Stimulated activated naive B cell treated with anti-CD40 and anti-IgM and Interleukin-4, amounts not matched to agents 10 μg/mL and 1 μg/mL and 100 μg/mL, for 72 hours (primary cell): ENCODE measurements at regions not wholly inside any gene's neighbourhood (a gene's known extent, or its start where the extent isn't known, plus 50 kb on each side); places are given as distances from the start of the nearest gene placed in this dataset.

ENCODE experiments used
- ATAC-seq, 2 donors: fragments of 150-1000 bp; cut with Tn5 transposase; replicated peaks; 2 replicates each; pipeline ENCODE4 v1.10.0; 2021; ENCODE audit warnings: moderate library complexity in 1 of 2
- DNase-seq: peaks from one replicate; pipeline ENCODE4 v3.0.0; 2021
- H3K27ac Mint-ChIP-seq: one replicate; pipeline ENCODE4 v1.8.0; 2022; ENCODE audit warnings: mild to moderate bottlenecking, mixed read lengths
- H3K27me3 Mint-ChIP-seq, 2 donors: one replicate each; pipeline ENCODE4 v1.8.0; 2022; ENCODE audit warnings: mixed read lengths in 2 of 2
- H3K36me3 Mint-ChIP-seq, 2 donors: one replicate each; pipeline ENCODE4 v1.8.0; 2022; ENCODE audit warnings: mixed read lengths in 2 of 2, mild to moderate bottlenecking in 1 of 2
- H3K4me1 Mint-ChIP-seq, 2 donors: one replicate each; pipeline ENCODE4 v1.8.0; 2022; ENCODE audit warnings: mixed read lengths in 2 of 2, mild to moderate bottlenecking in 1 of 2
- H3K4me3 Mint-ChIP-seq, 2 donors: one replicate each; pipeline ENCODE4 v1.8.0; 2022; ENCODE audit warnings: mild to moderate bottlenecking in 2 of 2, mixed read lengths in 2 of 2, moderate library complexity in 1 of 2
- H3K9me3 Mint-ChIP-seq, 2 donors: one replicate each; pipeline ENCODE4 v1.8.0; 2022; ENCODE audit warnings: mixed read lengths in 2 of 2, mild to moderate bottlenecking in 1 of 2

GRCh38 chr5:128885649-128886255, 79.5 kb upstream of the SLC27A6 start:
- no peaks in the 10 kb centered on the region for H3K36me3 Mint-ChIP-seq
- H3K27ac Mint-ChIP-seq: no peak overlapping the region
- no peaks in the 10 kb centered on the region for H3K27me3 Mint-ChIP-seq
- DNase-seq: no peak
- peaks cover 0 to 4% of the 10 kb centered on the region in 2 donors for H3K9me3 Mint-ChIP-seq
- H3K4me1 Mint-ChIP-seq: no peaks in the 10 kb centered on the region
- no peak overlapping the region for H3K4me3 Mint-ChIP-seq
- ATAC-seq: no peak

GRCh38 chr5:128895122-128895521, 70.2 kb upstream of the SLC27A6 start:
- Mint-ChIP-seq H3K36me3 (no peaks in the 10 kb centered on the region), H3K27ac (no peak overlapping the region), H3K4me3 (no peak overlapping the region), H3K4me1 (no peaks in the 10 kb centered on the region), H3K9me3 (peaks cover 4 to 5% of the 10 kb centered on the region in 2 donors), H3K27me3 (no peaks in the 10 kb centered on the region)
- no peak for ATAC-seq
- no peak for DNase-seq

GRCh38 chr5:128896675-128897074, 68.6 kb upstream of the SLC27A6 start:
- Mint-ChIP-seq H3K27ac (no peak overlapping the region), H3K36me3 (no peaks in the 10 kb centered on the region), H3K27me3 (no peaks in the 10 kb centered on the region), H3K4me3 (no peak overlapping the region), H3K9me3 (peaks cover 4 to 5% of the 10 kb centered on the region in 2 donors), H3K4me1 (no peaks in the 10 kb centered on the region)
- DNase-seq (no peak), ATAC-seq (peak in 1 of 2 donors; percentile 14)

- Mint-ChIP-seq H3K36me3 (no peaks in the 10 kb centered on the region), H3K4me1 (no peaks in the 10 kb centered on the region), H3K27ac (no peak overlapping the region), H3K4me3 (no peak overlapping the region), H3K27me3 (peaks cover 0 to 6% of the 10 kb centered on the region in 2 donors), H3K9me3 (no peaks in the 10 kb centered on the region)
- DNase-seq (no peak), ATAC-seq (no peak)
Observed at GRCh38 chr5:128903550-128903949, 61.7 kb upstream of the SLC27A6 start.

- H3K27ac Mint-ChIP-seq: no peak overlapping the region
- H3K4me3 Mint-ChIP-seq: no peak overlapping the region
- DNase-seq (no peak), ATAC-seq (no peak)
- peaks cover 0 to 6% of the 10 kb centered on the region in 2 donors for H3K27me3 Mint-ChIP-seq
- no peaks in the 10 kb centered on the region for H3K36me3 Mint-ChIP-seq
- no peaks in the 10 kb centered on the region for H3K4me1 Mint-ChIP-seq
- H3K9me3 Mint-ChIP-seq: no peaks in the 10 kb centered on the region
Observed at GRCh38 chr5:128904805-128905567, 60.3 kb upstream of the SLC27A6 start.

GRCh38 chr5:128905568-128906110, 59.6 kb upstream of the SLC27A6 start:
- no peaks in the 10 kb centered on the region for H3K36me3 Mint-ChIP-seq
- H3K27ac Mint-ChIP-seq: no peak overlapping the region
- peak; percentile 76 to 82 for ATAC-seq
- no peak overlapping the region for H3K4me3 Mint-ChIP-seq
- H3K4me1 Mint-ChIP-seq: no peaks in the 10 kb centered on the region
- DNase-seq: no peak
- H3K9me3 Mint-ChIP-seq: no peaks in the 10 kb centered on the region
- peaks cover 0 to 6% of the 10 kb centered on the region in 2 donors for H3K27me3 Mint-ChIP-seq

GRCh38 chr5:128913551-128913950, 51.7 kb upstream of the SLC27A6 start:
- H3K4me1 Mint-ChIP-seq: no peaks in the 10 kb centered on the region
- ATAC-seq (peak in 1 of 2 donors; percentile 73), DNase-seq (no peak)
- no peaks in the 10 kb centered on the region for H3K36me3 Mint-ChIP-seq
- H3K27ac Mint-ChIP-seq: no peak overlapping the region
- no peaks in the 10 kb centered on the region for H3K9me3 Mint-ChIP-seq
- no peaks in the 10 kb centered on the region for H3K27me3 Mint-ChIP-seq
- no peak overlapping the region for H3K4me3 Mint-ChIP-seq
